GM12878 (cell line): ENCODE measurements at regions not wholly inside any gene's neighbourhood (a gene's known extent, or its start where the extent isn't known, plus 50 kb on each side); places are given as distances from the start of the nearest gene placed in this dataset.

Experiments
- ATAC-seq: fragments of 200-7000 bp; cut with Tn5 transposase; 3 replicates; pipeline ENCODE4 v1.9.1; 2020; ENCODE audit warnings: mild to moderate bottlenecking, moderate library complexity
- BruUV-seq: library from RNA; stranded (reverse); fragments of 400-500 nt; replicated peaks from 2 replicates; lab custom pipeline; 2021; lab: Mats Ljungman, UMichigan
- CTCF ChIA-PET: fragments of 300-600 bp; sonication (Branson Sonifier 250); formaldehyde crosslinking; extraction: SDS; loops from one replicate; lab custom pipeline; 2021; ENCODE audit warnings: inconsistent platforms; lab: Yijun Ruan, JAX
- POLR2A ChIA-PET: fragments of 350-600 bp; formaldehyde crosslinking; extraction: SDS; loops from one replicate; lab custom pipeline; 2021; ENCODE audit warnings: inconsistent platforms; lab: Charles Lee
- RAD21 ChIA-PET: fragments of 300-600 bp; sonication (Branson Sonifier 250); formaldehyde crosslinking; loops from one replicate; lab custom pipeline; 2023; ENCODE audit warnings: antibody characterized with exemption; ENCODE audit not compliant: unreplicated experiment; lab: Charles Lee
- SMC1A ChIA-PET: fragments of 300-600 bp; sonication (Branson Sonifier 250); formaldehyde crosslinking; loops from one replicate; lab custom pipeline; 2023; ENCODE audit not compliant: unreplicated experiment, uncharacterized antibody; lab: Charles Lee
- DNase-seq: peaks from one replicate; pipeline ENCODE4 v3.0.0-alpha.2; 2011; ENCODE audit warnings: low read depth, low spot score
- FAIRE-seq: peaks from 3 replicates; lab custom pipeline; 2011; peaks lifted over from hg19 to GRCh38; lab: Jason Lieb, UNC
- H2AFZ ChIP-seq: 2 replicates; pipeline ENCODE4 v1.6.0; 2011; ENCODE audit warnings: low read depth, low read length, control low read depth; ENCODE audit not compliant: control insufficient read depth
- H3K27ac ChIP-seq: 2 replicates; pipeline ENCODE4 v1.5.1; 2011; ENCODE audit warnings: control low read depth; ENCODE audit not compliant: control insufficient read depth, insufficient read depth
- H3K27me3 ChIP-seq, 2 experiments: replicated peaks in 1 of 2; 2 replicates each; pipeline versions ENCODE4 v1.6.0 to v1.6.1; 2011; ENCODE audit warnings: low read length in 1 of 2; ENCODE audit not compliant: control insufficient read depth in 2 of 2, insufficient read depth in 2 of 2
- H3K36me3 ChIP-seq, 2 experiments: 2 replicates each; pipeline ENCODE4 v1.5.1; 2011; ENCODE audit warnings: low read length in 1 of 2; ENCODE audit not compliant: control insufficient read depth in 2 of 2, insufficient read depth in 2 of 2
- H3K4me1 ChIP-seq: 2 replicates; pipeline ENCODE4 v1.6.1; 2011; ENCODE audit warnings: mild to moderate bottlenecking, low read length, moderate library complexity, mixed read lengths; ENCODE audit not compliant: control insufficient read depth, insufficient read depth
- H3K4me2 ChIP-seq: 2 replicates; pipeline ENCODE4 v1.6.0; 2011; ENCODE audit warnings: control low read depth; ENCODE audit not compliant: control insufficient read depth, insufficient read depth
- H3K4me3 ChIP-seq: fragments of 200-600 bp; sonication (generic); 2 replicates; pipeline ENCODE4 v1.5.1; 2016
- H3K79me2 ChIP-seq: 2 replicates; pipeline ENCODE4 v1.6.0; 2011; ENCODE audit warnings: low read length; ENCODE audit not compliant: control insufficient read depth, insufficient read depth
- H3K9ac ChIP-seq: 2 replicates; pipeline ENCODE4 v1.8.0; 2011; ENCODE audit warnings: low read length, control low read depth, mixed read lengths; ENCODE audit not compliant: control insufficient read depth, insufficient read depth
- H3K9me3 ChIP-seq: replicated peaks from 3 replicates; pipeline ENCODE4 v1.5.1; 2011; ENCODE audit warnings: mild to moderate bottlenecking, low read length; ENCODE audit not compliant: control insufficient read depth, insufficient read depth
- H4K20me1 ChIP-seq: 2 replicates; pipeline ENCODE4 v1.6.0; 2011; ENCODE audit not compliant: control insufficient read depth, insufficient read depth
- BCL11A ChIP-seq: IDR thresholded peaks from 2 replicates; pipeline ENCODE4 v1.6.1; 2011; ENCODE audit warnings: low read depth, low read length
- CBX3 ChIP-seq: fragments of 200-600 bp; sonication (generic); IDR thresholded peaks from 2 replicates; pipeline ENCODE4 v1.6.1; 2016; ENCODE audit warnings: low read depth, borderline replicate concordance
- IKZF2 ChIP-seq, 2 experiments: fragments of 450-650 bp; IDR thresholded peaks; 2 replicates each; pipeline ENCODE4 v1.6.1; 2017; ENCODE audit warnings: mild to moderate bottlenecking in 2 of 2, moderate library complexity in 2 of 2
- MTA2 ChIP-seq: fragments of 450-650 bp; IDR thresholded peaks from 2 replicates; pipeline ENCODE4 v1.6.1; 2016; ENCODE audit warnings: low read depth, mild to moderate bottlenecking, moderate library complexity
- MXI1 ChIP-seq: fragments of 150-350 bp; IDR thresholded peaks from 2 replicates; pipeline ENCODE4 v1.6.1; 2011; ENCODE audit warnings: low read depth, mild to moderate bottlenecking, inconsistent platforms, low read length, improper control_type of control experiment
- MYB ChIP-seq: fragments of 150-350 bp; IDR thresholded peaks from 2 replicates; pipeline ENCODE4 v1.6.1; 2014; ENCODE audit warnings: mild to moderate bottlenecking, low read depth, low read length, borderline replicate concordance
- SMAD1 ChIP-seq: fragments of 450-650 bp; IDR thresholded peaks from 2 replicates; pipeline ENCODE4 v1.6.1; 2018; ENCODE audit warnings: mild to moderate bottlenecking, low read depth; ENCODE audit not compliant: partially characterized antibody
- SREBF1 ChIP-seq: IDR thresholded peaks from 2 replicates; pipeline ENCODE4 v1.6.1; 2012; ENCODE audit warnings: mild to moderate bottlenecking, low read length
- ZNF217 ChIP-seq: fragments of 450-650 bp; IDR thresholded peaks from 2 replicates; pipeline ENCODE4 v1.6.1; 2017; ENCODE audit warnings: antibody characterized with exemption, mild to moderate bottlenecking
- WGBS: methylation state at CpG from one replicate; pipeline ENCODE4 v1.1.6; 2016; ENCODE audit warnings: low lambda C conversion rate; ENCODE audit not compliant: insufficient replicate concordance, insufficient coverage; ENCODE audit errors: missing lambda C conversion rate; 5-methylcytosine and 5-hydroxymethylcytosine counted together
- in situ Hi-C: fragments of 300-500 bp; cut with MboI; formaldehyde crosslinking; loops from 9 replicates; pipeline ENCODE4 v1.14.3; 2018; ENCODE audit warnings: mixed read lengths
- intact Hi-C: fragments of 100-400 bp; cut with micrococcal nuclease; formaldehyde crosslinking; loops from one replicate; pipeline ENCODE4 v1.14.2; 2022; ENCODE audit not compliant: unreplicated experiment
- TF ChIP-seq, protein P1 (sequence below): fragments of 450-650 bp; IDR thresholded peaks from 2 replicates; pipeline ENCODE4 v1.6.1; 2017; ENCODE audit warnings: mild to moderate bottlenecking, moderate library complexity
- TF ChIP-seq, protein P2 (sequence below): IDR thresholded peaks from 2 replicates; pipeline ENCODE4 v1.6.1; 2011; ENCODE audit warnings: borderline replicate concordance, low read depth, mild to moderate bottlenecking, moderate library complexity, low read length; ENCODE audit not compliant: insufficient read depth, poor library complexity, severe bottlenecking
- TF ChIP-seq, protein P3 (sequence below): fragments of 450-650 bp; IDR thresholded peaks from 2 replicates; pipeline ENCODE4 v1.6.1; 2017; ENCODE audit warnings: antibody characterized with exemption, mild to moderate bottlenecking, moderate library complexity

DNA sequence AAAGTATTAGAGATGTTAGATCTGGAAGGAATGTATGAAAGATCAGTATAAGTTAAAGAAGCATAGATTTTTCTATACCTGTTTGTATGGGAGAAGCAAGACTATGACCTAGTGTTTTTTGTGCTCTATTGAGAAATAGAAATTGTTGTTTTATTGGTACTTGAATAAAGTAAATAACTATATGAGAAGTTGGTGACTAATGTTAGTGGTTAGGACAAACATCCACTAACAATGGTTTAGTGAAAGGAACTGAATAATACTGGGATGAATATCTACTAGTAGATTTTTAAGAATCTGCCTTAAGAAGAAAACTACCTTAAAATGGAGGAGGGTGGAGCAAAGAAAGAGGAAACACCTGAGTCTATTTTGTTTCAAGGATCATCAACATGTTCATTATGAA is 521.1 kb upstream of the POT1 start (continued):
- TF ChIP-seq, protein P1, sequence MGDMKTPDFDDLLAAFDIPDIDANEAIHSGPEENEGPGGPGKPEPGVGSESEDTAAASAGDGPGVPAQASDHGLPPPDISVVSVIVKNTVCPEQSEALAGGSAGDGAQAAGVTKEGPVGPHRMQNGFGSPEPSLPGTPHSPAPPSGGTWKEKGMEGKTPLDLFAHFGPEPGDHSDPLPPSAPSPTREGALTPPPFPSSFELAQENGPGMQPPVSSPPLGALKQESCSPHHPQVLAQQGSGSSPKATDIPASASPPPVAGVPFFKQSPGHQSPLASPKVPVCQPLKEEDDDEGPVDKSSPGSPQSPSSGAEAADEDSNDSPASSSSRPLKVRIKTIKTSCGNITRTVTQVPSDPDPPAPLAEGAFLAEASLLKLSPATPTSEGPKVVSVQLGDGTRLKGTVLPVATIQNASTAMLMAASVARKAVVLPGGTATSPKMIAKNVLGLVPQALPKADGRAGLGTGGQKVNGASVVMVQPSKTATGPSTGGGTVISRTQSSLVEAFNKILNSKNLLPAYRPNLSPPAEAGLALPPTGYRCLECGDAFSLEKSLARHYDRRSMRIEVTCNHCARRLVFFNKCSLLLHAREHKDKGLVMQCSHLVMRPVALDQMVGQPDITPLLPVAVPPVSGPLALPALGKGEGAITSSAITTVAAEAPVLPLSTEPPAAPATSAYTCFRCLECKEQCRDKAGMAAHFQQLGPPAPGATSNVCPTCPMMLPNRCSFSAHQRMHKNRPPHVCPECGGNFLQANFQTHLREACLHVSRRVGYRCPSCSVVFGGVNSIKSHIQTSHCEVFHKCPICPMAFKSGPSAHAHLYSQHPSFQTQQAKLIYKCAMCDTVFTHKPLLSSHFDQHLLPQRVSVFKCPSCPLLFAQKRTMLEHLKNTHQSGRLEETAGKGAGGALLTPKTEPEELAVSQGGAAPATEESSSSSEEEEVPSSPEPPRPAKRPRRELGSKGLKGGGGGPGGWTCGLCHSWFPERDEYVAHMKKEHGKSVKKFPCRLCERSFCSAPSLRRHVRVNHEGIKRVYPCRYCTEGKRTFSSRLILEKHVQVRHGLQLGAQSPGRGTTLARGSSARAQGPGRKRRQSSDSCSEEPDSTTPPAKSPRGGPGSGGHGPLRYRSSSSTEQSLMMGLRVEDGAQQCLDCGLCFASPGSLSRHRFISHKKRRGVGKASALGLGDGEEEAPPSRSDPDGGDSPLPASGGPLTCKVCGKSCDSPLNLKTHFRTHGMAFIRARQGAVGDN: no peak
- TF ChIP-seq, protein P2, sequence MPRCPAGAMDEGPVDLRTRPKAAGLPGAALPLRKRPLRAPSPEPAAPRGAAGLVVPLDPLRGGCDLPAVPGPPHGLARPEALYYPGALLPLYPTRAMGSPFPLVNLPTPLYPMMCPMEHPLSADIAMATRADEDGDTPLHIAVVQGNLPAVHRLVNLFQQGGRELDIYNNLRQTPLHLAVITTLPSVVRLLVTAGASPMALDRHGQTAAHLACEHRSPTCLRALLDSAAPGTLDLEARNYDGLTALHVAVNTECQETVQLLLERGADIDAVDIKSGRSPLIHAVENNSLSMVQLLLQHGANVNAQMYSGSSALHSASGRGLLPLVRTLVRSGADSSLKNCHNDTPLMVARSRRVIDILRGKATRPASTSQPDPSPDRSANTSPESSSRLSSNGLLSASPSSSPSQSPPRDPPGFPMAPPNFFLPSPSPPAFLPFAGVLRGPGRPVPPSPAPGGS: no peak

DNA sequence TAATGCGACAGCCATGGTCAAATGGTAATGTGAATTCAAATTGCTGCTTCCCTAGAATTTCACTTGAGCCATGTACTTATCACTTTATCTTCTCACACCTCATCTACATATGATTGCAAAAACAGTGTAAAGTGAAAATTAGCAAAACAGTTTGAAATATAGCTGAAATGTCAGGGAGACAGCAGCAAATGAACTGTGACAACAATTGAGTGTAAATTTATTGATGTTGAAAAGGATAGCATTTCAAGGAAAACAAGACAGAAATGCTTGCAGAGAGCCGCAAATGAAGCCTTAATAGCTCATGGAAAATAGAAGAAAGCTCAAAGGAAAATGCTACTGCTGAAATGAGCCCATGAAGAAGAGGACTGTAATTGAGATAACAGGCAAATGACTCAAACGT is 516.2 kb upstream of the POT1 start:
- H3K4me3 ChIP-seq: no peak overlapping the region
- TF ChIP-seq, protein P3, sequence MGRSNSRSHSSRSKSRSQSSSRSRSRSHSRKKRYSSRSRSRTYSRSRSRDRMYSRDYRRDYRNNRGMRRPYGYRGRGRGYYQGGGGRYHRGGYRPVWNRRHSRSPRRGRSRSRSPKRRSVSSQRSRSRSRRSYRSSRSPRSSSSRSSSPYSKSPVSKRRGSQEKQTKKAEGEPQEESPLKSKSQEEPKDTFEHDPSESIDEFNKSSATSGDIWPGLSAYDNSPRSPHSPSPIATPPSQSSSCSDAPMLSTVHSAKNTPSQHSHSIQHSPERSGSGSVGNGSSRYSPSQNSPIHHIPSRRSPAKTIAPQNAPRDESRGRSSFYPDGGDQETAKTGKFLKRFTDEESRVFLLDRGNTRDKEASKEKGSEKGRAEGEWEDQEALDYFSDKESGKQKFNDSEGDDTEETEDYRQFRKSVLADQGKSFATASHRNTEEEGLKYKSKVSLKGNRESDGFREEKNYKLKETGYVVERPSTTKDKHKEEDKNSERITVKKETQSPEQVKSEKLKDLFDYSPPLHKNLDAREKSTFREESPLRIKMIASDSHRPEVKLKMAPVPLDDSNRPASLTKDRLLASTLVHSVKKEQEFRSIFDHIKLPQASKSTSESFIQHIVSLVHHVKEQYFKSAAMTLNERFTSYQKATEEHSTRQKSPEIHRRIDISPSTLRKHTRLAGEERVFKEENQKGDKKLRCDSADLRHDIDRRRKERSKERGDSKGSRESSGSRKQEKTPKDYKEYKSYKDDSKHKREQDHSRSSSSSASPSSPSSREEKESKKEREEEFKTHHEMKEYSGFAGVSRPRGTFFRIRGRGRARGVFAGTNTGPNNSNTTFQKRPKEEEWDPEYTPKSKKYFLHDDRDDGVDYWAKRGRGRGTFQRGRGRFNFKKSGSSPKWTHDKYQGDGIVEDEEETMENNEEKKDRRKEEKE: no peak
- TF ChIP-seq ZNF217 (no peak), MTA2 (no peak), IKZF2 (IDR thresholded peaks at IDR 0.05) (no peak), MYB (no peak), SREBF1 (no peak), MXI1 (no peak), SMAD1 (no peak), BCL11A (no peak), CBX3 (no peak)
- TF ChIP-seq, all 136 proteins: peak for 0
- in situ Hi-C loops: no loop called here
- Histone ChIP-seq H2AFZ (no peak overlapping the region), H3K9ac (no peak overlapping the region), H3K36me3 (no peaks in the 10 kb centered on the region), H3K4me1 (no peaks in the 10 kb centered on the region), H3K79me2 (no peaks in the 10 kb centered on the region), H3K27me3 (no peaks in the 10 kb centered on the region), H4K20me1 (no peaks in the 10 kb centered on the region), H3K27ac (no peak overlapping the region), H3K9me3 (no peaks in the 10 kb centered on the region), H3K4me2 (no peak overlapping the region)
- BruUV-seq: no TSS peak
- RAD21 ChIA-PET: no interaction called here
- DNase-seq (no peak), ATAC-seq (no peak), FAIRE-seq (no peak)
- SMC1A ChIA-PET: interaction anchor here (0.6 to 1.8 kb wide), 8 partner anchors 8 to 1113 kb away, joined by 3 to 6 read pairs (median 3); no protein-coding TSS in a partner anchor
- CTCF ChIA-PET: no interaction called here
- 21% methylated on average over 3 of the region's 3 CpGs for WGBS
- intact Hi-C loops: no loop called here
- POLR2A ChIA-PET: no interaction called here
